Naive thymus-derived CD4-positive, alpha-beta T cell (primary cell): ENCODE measurements at regions not wholly inside any gene's neighbourhood (a gene's known extent, or its start where the extent isn't known, plus 50 kb on each side); places are given as distances from the start of the nearest gene placed in this dataset.

Experiments
- ATAC-seq: fragments of 150-1000 bp; cut with Tn5 transposase; 2 replicates; pipeline ENCODE4 v1.10.0; 2021; ENCODE audit warnings: mild to moderate bottlenecking, moderate library complexity
- CTCF ChIA-PET: fragments of 350-600 bp; sonication (Branson Sonifier 250); formaldehyde crosslinking; loops from one replicate; lab custom pipeline; 2021; ENCODE audit warnings: antibody characterized with exemption; lab: Charles Lee
- POLR2A ChIA-PET: fragments of 350-600 bp; sonication (Branson Sonifier 250); formaldehyde crosslinking; loops from one replicate; lab custom pipeline; 2021; ENCODE audit warnings: antibody characterized with exemption, inconsistent platforms; lab: Charles Lee
- DNase-seq, 9 donors: peaks; one replicate each; pipeline versions ENCODE4 v3.0.0 to v3.0.0-alpha.2; 2020 to 2022; ENCODE audit warnings: mixed read lengths in 1 of 9
- H3K27ac ChIP-seq: one replicate; pipeline ENCODE4 v1.7.0; 2013; ENCODE audit warnings: mild to moderate bottlenecking, low read depth, low read length, moderate library complexity
- H3K27me3 ChIP-seq, 2 donors: one replicate each; pipeline ENCODE4 v1.7.0; 2013; ENCODE audit warnings: low read length in 2 of 2, mild to moderate bottlenecking in 2 of 2, moderate library complexity in 2 of 2; ENCODE audit not compliant: control insufficient read depth in 2 of 2, insufficient read depth in 2 of 2
- H3K36me3 ChIP-seq, 3 experiments: 1 replicate in 2 of 3; 2 replicates in 1 of 3; pipeline ENCODE4 v1.7.0; 2013; ENCODE audit warnings: low read length in 3 of 3, mild to moderate bottlenecking in 3 of 3, moderate library complexity in 1 of 3; ENCODE audit not compliant: insufficient read depth in 3 of 3, control insufficient read depth in 2 of 3
- H3K4me1 ChIP-seq, 2 donors: one replicate each; pipeline ENCODE4 v1.7.0; 2013; ENCODE audit warnings: low read length in 2 of 2, mild to moderate bottlenecking in 2 of 2, moderate library complexity in 1 of 2; ENCODE audit not compliant: control insufficient read depth in 2 of 2, insufficient read depth in 2 of 2
- H3K4me3 ChIP-seq: 2 replicates; pipeline ENCODE4 v1.7.0; 2013; ENCODE audit warnings: mild to moderate bottlenecking, low read length
- H3K9me3 ChIP-seq, 3 experiments: 1 replicate in 2 of 3; 2 replicates in 1 of 3; pipeline ENCODE4 v1.7.0; 2013; ENCODE audit warnings: low read length in 3 of 3; ENCODE audit not compliant: control insufficient read depth in 2 of 3
- H3K27ac Mint-ChIP-seq, 9 donors: one replicate each; pipeline ENCODE4 v1.8.0; 2020 to 2022; ENCODE audit warnings: mixed read lengths in 9 of 9, mild to moderate bottlenecking in 8 of 9, moderate library complexity in 5 of 9, inconsistent platforms in 2 of 9
- H3K27me3 Mint-ChIP-seq, 5 donors: one replicate each; pipeline ENCODE4 v1.8.0; 2021 to 2022; ENCODE audit warnings: mixed read lengths in 5 of 5, mild to moderate bottlenecking in 1 of 5
- H3K36me3 Mint-ChIP-seq, 5 donors: one replicate each; pipeline ENCODE4 v1.8.0; 2020 to 2022; ENCODE audit warnings: mixed read lengths in 5 of 5, mild to moderate bottlenecking in 3 of 5, inconsistent platforms in 1 of 5
- H3K4me1 Mint-ChIP-seq, 7 donors: one replicate each; pipeline ENCODE4 v1.8.0; 2020 to 2022; ENCODE audit warnings: mixed read lengths in 7 of 7, mild to moderate bottlenecking in 3 of 7, inconsistent platforms in 1 of 7
- H3K4me3 Mint-ChIP-seq, 10 donors: one replicate each; pipeline ENCODE4 v1.8.0; 2020 to 2022; ENCODE audit warnings: mild to moderate bottlenecking in 10 of 10, mixed read lengths in 10 of 10, moderate library complexity in 6 of 10, inconsistent platforms in 2 of 10
- H3K9me3 Mint-ChIP-seq, 11 donors: one replicate each; pipeline ENCODE4 v1.8.0; 2020 to 2022; ENCODE audit warnings: mixed read lengths in 11 of 11, mild to moderate bottlenecking in 4 of 11, inconsistent platforms in 1 of 11, moderate library complexity in 1 of 11
- intact Hi-C, 2 donors: fragments of 100-400 bp; cut with micrococcal nuclease; formaldehyde crosslinking; loops; one replicate each; pipeline ENCODE4 v1.15.1; 2023

DNA sequence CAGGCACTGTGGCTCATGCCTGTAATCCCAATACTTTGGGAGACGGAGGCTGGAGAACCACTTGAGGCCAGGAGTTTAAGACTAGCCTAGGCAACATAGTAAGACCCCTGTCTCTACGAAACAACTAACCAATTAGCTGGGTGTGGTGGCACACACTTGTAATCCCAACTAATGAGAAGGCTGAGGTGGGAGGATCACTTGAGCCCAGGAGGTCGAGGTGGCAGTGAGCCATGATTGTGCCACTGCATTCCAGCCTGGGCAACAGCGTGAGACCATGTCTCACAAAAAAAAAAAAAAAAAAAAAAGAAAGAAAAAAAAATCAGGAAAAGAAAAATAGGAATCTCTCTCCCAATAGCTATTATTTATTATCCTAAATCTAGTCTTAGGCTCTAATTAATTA, 56.8 kb upstream of the UBAC2 start:
- Mint-ChIP-seq H3K4me3 (no peak overlapping the region), H3K36me3 (peaks cover 0 to 5% (median 0%) of the 10 kb centered on the region in 5 donors), H3K9me3 (peaks cover 0 to 6% (median 2%) of the 10 kb centered on the region in 11 donors), H3K4me1 (peaks cover 0 to 8% (median 0%) of the 10 kb centered on the region in 7 donors), H3K27me3 (peaks cover 0 to 28% (median 9%) of the 10 kb centered on the region in 5 donors), H3K27ac (no peak overlapping the region)
- Histone ChIP-seq H3K27me3 (no peaks in the 10 kb centered on the region), H3K27ac (no peak overlapping the region), H3K9me3 (no peaks in the 10 kb centered on the region), H3K36me3 (no peaks in the 10 kb centered on the region), H3K4me3 (no peak overlapping the region), H3K4me1 (no peaks in the 10 kb centered on the region)
- intact Hi-C loops, result no loop called here
- DNase-seq (no peak), ATAC-seq (no peak)
- ChIA-PET POLR2A (no interaction called here), CTCF (no interaction called here)

DNA sequence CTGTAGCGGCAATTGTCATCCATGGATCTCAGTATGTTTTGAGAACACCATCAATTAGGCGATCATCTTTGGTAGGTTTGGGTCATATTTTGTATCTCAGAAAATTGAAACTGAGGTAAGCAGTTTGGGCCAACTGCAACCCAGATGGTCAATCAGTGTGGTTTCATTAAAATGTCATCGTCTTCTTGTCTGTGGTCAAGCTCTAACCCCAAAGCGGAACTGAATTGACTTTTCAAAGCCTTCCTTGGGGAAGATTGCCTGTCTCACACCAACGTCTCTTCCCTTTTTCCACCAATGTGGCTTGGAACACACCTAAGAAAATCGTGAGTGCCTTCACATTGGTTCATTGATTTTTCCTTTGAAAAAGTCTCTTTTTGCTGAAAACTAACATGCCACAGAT, 56.3 kb upstream of the UBAC2 start:
- Mint-ChIP-seq H3K4me1 (peaks cover 0 to 8% (median 0%) of the 10 kb centered on the region in 7 donors), H3K4me3 (no peak overlapping the region), H3K36me3 (peaks cover 0 to 5% (median 0%) of the 10 kb centered on the region in 5 donors), H3K9me3 (peaks cover 0 to 6% (median 2%) of the 10 kb centered on the region in 11 donors), H3K27ac (no peak overlapping the region), H3K27me3 (peaks cover 0 to 28% (median 9%) of the 10 kb centered on the region in 5 donors)
- H3K4me3 ChIP-seq, result no peak overlapping the region
- H3K9me3 ChIP-seq, result no peaks in the 10 kb centered on the region
- H3K27me3 ChIP-seq, result no peaks in the 10 kb centered on the region
- intact Hi-C loops, result no loop called here
- H3K36me3 ChIP-seq, result no peaks in the 10 kb centered on the region
- no peak for DNase-seq
- no peaks in the 10 kb centered on the region for H3K4me1 ChIP-seq
- POLR2A ChIA-PET, result no interaction called here
- peak; percentile 51 for ATAC-seq
- CTCF ChIA-PET, result no interaction called here
- no peak overlapping the region for H3K27ac ChIP-seq

DNA sequence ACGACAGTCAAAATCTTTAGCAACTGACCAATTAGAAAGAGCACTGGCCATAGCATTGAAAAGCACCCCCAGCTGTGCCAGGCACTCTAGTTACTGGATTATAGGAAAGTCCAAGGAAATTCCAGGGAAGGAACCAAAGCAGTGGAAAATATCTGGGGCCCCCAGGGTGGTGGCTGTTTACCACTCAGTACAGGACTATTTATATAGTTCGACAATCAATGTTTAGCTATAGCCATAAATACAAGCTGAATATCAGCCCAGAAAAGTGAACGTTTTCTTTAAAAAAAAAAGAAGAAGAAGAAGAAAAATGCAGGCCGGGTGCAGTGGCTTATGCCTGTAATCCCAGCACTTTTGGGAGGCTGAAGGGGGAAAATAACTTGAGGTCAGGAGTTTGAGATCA, 55.2 kb upstream of the UBAC2 start:
- Mint-ChIP-seq H3K27me3 (peaks cover 0 to 29% (median 9%) of the 10 kb centered on the region in 5 donors), H3K4me3 (no peak overlapping the region), H3K4me1 (peaks cover 0 to 8% (median 0%) of the 10 kb centered on the region in 7 donors), H3K27ac (no peak overlapping the region), H3K9me3 (peaks cover 0 to 6% (median 2%) of the 10 kb centered on the region in 11 donors), H3K36me3 (peaks cover 0 to 5% (median 2%) of the 10 kb centered on the region in 5 donors)
- DNase-seq (no peak), ATAC-seq (no peak)
- Histone ChIP-seq H3K9me3 (no peaks in the 10 kb centered on the region), H3K27me3 (no peaks in the 10 kb centered on the region), H3K36me3 (no peaks in the 10 kb centered on the region), H3K4me3 (no peak overlapping the region), H3K27ac (no peak overlapping the region), H3K4me1 (no peaks in the 10 kb centered on the region)
- ChIA-PET CTCF (no interaction called here), POLR2A (no interaction called here)
- intact Hi-C loops, result no loop called here

DNA sequence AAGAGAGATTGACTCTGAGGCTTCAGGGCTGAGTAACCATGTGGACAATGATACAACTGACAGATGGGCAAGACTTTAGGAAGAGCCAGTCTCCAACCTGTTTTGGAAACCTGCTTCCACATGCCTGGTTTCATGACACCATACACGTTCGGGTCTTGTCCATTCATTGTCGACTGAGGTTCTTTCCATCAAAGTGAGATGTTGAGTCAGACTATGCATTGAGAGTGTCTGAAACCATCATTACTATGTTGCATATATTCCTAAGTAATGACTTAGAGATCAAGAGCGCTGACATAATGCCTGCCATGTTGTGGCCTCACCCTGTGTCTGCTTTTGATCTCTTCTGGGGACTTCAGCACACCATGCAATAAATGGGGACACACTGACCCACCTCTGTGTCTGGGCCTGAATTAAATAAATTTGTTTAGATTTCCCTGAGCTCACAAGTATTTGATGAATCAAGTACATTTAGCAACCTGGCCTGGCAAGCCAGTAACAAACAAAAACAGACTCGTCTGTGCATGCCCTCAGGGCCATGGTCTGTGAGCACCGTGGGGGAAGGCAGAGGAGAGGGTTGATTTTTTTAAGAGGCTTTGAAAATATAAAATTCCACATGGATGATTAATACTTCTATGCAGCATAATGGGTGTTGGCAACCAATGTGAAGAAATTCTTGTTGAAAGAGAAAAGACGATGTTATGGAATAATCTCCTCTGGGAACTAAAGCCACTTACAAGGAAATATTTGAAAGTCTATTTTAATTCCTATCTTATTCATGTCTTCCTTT, 49.9 kb upstream of the UBAC2 start:
- CTCF ChIA-PET, result no interaction called here
- H3K9me3 ChIP-seq, result no peaks in the 10 kb centered on the region
- ATAC-seq (no peak), DNase-seq (no peak)
- H3K27me3 ChIP-seq, result no peaks in the 10 kb centered on the region
- POLR2A ChIA-PET, result no interaction called here
- no peak overlapping the region for H3K4me3 ChIP-seq
- Mint-ChIP-seq H3K27me3 (peaks cover 0 to 26% (median 0%) of the 10 kb centered on the region in 5 donors), H3K4me3 (no peak overlapping the region), H3K9me3 (peaks cover 0 to 2% (median 0%) of the 10 kb centered on the region in 11 donors), H3K4me1 (peaks cover 0 to 9% (median 0%) of the 10 kb centered on the region in 7 donors), H3K36me3 (peaks cover 0 to 5% (median 0%) of the 10 kb centered on the region in 5 donors), H3K27ac (peak overlapping the region in 1 of 9 donors; percentile 53)
- no peaks in the 10 kb centered on the region for H3K4me1 ChIP-seq
- no peak overlapping the region for H3K27ac ChIP-seq
- no peaks in the 10 kb centered on the region for H3K36me3 ChIP-seq
- intact Hi-C loops, result no loop called here
